HG03442 (cell line): ENCODE measurements at regions not wholly inside any gene's neighbourhood (a gene's known extent, or its start where the extent isn't known, plus 50 kb on each side); places are given as distances from the start of the nearest gene placed in this dataset.

Experiments used
- ATAC-seq: cut with Tn5 transposase; IDR thresholded peaks from one replicate; pipeline ENCODE4 v1.9.1; 2021; ENCODE audit warnings: mild to moderate bottlenecking, moderate library complexity; ENCODE audit not compliant: unreplicated experiment

DNA sequence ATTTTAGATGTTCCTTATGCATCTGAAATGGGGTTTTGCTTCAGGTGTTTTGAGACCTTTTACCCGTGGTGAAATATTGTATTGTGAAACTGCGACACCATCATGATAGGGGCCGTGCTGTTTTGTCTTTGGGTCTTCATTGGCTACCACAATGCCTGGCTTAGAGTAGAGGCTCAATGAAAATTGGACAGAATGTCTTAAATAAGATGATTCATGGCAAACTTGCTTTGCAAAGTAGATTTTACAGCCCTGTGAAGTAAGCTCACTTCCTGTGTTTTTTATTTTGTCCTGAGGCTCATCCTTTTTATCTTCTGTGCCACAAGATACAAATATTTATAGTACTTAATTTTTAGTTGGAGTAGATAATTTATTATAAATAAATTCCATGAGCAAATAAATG is 111.3 kb upstream of the FRMD6 start:
- ATAC-seq, result no peak

DNA sequence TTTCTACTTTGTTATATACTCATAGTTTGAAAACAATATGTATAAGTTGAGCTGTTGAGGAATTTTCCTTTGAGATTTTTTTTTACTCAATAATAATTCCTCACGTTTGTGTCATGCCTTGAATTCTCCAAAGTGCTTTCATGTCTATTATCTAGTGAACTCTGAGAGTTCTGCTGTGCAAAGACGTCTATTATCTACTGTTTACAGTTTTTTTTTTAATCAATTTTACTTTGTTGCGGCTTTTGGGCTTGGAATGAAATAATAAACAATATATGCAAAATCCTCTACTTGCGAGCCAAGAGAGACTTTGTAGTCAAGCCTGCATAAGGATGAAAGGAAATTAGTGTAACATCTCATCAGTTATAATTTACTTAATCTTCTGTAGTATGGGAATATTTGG is 107.2 kb upstream of the FRMD6 start:
- ATAC-seq, result no peak

DNA sequence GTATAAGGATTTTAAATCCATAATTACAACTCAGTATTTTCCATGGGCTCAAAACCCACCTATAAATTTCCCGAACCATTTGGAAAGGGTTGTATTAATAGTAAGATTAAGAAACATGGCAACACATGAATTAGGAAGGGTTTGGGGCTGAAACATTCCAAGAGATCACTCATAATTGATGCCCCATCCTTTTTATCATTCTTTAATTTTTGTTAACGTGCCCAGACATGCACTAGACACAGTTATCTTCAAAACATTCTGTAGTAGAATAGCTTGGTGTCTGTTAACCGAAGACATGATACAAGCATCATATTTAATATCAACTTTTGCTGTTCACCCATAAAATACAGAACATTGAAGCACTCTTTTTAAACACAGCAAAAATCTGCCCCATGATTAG is 106.8 kb upstream of the FRMD6 start:
- ATAC-seq, result no peak

DNA sequence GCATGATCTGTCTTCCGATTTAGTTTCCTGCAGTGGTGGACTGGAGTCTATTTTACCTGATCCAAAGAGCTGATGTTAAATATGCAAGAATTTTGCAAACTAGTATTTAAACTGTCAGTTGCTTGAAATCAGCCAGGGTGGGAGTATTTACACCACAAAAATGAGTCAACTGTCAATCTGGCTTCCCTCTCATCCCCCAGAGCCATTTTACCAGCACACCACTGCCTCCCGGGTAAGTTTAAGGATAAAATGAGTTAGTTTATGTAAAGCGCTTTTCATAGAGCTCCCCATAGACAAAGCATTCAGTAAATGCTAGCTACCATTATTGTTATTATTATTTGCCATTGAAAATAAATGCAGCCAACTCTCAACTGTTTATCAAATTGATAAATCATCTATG is 106.3 kb upstream of the FRMD6 start:
- no peak for ATAC-seq

DNA sequence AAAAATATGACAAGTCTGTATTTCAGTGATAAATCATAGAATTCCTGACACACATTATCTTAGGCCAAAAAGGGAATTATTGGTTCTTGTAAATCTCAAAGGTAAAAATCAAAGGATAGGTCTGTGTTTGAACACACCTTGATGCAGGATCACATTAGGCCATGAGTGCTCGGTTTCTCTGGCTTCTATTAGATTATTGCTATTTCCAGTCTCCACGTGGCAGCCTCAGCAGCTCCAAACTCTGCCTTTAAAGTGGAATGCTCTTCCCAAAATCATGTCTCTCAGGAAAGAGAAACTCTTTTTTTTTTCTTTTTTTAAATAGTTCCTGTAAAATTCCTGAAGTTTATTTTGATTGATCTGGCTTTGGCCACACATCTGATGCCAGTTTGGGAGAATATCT is 105.6 kb upstream of the FRMD6 start:
- no peak for ATAC-seq

DNA sequence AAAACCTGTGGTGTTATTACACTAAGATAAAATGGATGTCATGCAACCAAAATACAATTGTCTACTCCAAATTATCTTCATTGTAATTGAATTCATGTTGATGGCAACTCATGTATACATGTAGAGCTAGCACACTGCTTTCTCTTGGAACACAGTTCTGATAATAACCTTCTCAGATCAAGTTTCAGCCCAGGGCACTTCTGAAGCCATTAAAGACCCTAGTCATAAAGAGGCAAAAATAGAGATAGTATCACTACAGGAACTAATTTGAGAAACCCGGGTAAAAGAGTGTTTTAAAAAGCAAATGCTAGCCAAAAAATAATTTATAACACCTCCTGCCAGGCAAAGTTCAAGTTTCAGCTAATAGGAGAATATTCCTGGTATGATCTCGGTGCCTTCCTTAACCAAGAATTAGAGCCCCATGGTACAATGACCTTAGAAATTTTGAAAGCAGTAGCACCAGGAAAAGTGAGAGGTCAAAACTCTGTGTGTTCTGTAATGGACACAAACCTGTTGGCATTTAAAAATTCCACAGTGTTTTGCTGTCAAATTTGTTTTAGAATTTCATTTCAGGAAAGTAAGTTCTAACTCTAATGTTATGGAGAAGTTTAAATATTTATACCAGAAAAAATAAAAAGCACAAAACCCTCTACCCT is 105.0 kb upstream of the FRMD6 start:
- ATAC-seq, result no peak

DNA sequence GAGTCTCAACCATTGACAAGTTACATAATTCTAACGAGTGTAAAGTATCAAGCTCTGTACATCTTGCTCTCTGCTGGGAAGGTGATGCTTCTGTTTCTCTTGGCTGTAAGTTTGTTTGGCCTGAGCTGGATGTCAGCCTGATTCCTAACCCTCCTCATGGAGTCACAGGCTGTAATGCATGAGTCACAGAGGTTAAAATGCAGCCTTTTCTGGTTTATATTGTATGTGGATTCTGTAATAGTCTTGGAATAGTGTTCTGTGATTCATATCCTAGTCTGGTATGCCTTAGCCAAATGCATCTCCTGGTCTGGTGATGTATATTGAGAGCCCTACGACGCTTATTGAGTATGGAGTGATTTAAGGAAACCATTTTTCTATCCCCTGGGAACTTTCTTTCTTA is 104.5 kb upstream of the FRMD6 start:
- no peak for ATAC-seq

DNA sequence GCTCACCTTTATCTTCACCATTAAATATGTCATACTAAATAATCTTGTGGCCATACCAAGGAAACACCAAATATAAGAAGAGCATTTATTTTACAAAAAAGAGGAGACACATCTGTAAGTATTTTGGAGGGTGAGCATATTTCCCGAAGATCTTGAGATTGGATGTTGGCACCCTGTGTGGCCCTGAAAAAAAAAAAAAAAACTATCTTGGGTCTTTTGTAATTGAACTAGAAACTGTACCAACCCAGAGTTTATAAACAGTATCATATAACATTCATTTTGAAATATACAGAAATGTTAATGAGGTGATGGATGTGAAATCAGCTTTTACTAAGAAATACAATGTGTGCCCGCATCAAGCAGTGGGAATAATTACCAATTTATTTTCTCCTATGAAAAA is 104.0 kb upstream of the FRMD6 start:
- no peak for ATAC-seq

DNA sequence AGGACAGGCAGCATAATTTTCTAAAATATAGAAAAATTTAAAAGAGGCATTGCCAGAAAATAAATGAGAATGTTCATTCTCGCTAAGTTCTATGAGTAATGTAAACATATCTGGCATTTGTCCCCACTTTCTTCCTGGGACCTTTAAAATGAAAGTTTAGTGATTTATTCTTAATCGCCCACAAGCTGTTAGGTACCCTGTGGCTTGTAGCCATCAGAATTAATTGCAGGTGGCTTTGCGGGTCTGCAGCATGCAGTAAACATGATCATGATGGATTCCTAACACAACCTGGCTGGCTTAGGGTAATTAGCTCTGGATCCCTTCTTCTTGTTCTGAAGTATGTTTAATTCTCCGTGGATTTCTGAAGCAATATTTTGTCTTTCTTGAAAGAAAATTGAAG is 103.5 kb upstream of the FRMD6 start:
- ATAC-seq, result no peak

DNA sequence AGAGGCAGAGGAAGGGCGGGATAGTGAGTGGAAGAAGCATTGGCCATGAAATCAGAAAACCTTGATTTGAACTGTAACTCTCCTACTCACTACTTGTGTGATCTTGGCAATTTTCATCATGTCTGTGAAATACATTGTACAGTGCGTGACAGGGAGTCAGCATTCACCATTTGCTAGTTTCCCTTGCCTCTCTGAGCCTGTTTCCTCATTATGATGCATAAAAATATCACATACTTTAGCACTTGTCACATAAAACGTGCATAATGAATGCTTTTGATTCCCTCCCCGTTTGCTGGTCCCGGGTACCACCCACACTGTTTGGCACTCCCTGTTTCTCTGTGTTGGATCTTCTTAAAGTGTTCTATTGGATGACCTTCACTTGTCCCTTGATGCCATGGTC is 101.1 kb upstream of the FRMD6 start:
- no peak for ATAC-seq

DNA sequence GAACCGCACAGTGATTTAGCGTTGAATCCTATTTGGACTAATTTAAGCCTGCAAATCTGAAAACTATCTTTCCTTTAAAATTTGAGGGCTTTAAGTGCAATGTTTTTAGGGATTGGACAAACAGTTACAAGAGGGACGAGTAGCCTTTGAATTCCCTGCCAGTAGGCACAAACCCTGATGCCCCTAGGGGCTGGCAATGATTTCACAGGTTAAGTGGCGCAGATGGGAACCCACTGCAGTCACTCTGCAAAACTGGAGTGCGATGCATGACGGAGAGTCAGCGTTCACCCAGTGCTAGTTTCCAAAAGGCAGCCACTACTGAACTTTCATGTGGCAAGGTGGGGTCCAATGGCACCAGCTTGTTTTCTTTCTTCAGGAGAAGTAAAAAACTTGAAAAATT is 99.4 kb upstream of the FRMD6 start:
- ATAC-seq, result no peak

DNA sequence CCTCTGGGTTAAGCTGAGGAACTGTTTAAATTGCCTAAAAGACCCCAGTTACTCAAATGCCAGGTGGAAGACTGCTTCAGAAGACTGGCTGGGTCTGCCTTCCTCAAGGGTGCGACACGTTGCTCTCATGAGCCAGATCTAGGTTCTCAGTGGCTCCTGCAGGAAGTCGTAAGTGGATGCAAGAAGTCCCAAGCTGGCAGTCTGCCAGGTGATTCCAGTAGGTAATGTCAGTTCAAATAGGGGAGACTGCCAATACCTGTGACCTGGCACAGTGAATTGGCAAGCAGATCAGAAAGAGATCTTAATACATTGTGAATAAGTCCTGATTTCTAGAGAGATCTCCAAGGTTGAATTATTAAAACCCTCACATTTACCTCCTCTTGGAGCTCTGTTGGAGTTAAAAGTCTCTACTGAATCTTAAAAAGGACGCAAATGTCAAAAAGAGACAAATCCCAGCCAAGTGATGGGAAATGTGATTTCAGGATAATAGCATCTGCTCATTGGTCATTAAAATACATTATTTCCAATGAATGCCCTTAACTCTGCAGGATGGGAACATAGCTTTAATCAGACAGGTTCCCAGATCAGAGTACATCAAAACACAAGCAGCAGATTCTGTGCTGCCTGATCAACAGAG is 98.8 kb upstream of the FRMD6 start:
- no peak for ATAC-seq

DNA sequence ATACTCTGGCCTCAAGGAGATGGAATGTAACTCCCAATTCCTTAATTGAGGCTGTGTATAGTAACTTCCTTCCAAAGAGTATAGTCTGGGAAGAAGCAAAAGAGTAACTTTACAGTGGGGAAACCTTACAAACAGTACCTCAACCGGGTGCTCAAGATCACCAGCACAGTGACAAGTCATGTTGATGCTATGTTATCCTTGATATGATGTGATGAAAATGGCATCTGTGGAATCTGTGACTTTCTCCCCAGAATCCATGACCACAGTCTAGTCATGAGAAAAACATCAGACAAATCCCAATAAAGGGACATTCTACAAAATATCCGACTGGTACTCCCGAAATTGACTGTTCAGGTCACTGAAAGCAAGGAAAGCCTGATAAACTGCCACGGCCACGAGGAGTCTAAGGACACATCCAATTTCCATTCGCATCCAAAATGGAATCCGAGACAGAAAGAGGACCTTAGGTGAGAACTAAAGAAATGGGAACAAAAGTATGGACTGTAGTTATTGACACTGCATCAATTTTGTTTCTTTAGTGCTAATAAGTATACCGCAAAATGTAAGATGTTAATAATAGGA is 97.3 kb upstream of the FRMD6 start:
- no peak for ATAC-seq

DNA sequence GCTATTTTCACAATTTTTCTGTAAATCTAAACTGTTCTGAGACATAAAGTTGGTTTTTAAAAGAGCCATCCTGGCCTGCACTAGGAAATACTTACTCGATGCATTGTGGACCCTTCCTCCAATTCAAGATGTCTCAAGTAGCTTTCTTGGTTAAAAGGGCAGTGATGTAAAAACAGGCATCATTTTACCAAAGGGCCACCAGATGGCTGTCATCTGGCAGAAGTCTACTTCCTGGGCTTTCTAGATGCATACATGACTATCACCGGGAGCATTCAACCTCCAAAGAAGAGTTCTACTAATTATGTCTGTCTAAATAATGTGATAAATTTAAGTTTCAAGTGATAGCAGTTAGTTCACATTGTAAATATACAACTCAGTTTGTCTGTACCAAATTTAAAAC is 96.8 kb upstream of the FRMD6 start:
- no peak for ATAC-seq

DNA sequence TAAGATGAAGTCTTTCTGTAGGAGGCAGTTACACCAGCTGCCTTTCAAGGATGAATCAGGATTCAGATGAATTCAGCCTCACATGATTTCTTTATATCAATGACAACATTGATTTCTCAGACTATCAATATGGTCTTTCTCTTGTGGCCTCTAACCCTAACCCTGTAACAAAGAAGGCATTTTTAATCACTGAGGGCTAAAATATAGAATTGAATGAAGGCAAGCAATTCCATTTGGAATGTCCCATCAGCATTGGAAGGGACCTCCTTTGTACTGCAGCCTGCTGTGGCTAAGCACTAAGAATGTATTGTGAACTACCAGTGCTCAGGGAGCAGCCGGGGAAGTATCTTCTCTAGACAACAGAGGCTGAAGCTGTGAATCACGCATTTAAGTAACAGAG is 90.6 kb upstream of the FRMD6 start:
- ATAC-seq, result no peak

DNA sequence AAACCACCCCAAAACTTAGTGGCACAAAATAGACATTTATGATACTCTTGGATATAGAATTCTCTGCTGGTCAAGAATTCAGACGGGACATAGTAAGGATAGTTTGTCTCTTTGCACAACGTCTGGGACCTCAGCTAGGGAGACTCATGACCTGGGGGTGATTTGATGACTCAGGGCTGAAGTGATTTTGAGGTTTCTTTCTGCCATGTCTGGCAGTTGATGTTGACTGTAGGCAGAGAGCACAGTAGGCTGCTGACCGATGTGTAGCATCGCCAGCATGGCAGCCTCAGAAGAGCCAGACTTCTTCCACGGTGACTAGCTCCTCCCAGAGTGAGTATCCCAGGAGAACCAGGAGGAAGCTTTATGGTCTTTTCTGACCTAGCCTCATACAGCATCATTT is 88.9 kb upstream of the FRMD6 start:
- no peak for ATAC-seq

DNA sequence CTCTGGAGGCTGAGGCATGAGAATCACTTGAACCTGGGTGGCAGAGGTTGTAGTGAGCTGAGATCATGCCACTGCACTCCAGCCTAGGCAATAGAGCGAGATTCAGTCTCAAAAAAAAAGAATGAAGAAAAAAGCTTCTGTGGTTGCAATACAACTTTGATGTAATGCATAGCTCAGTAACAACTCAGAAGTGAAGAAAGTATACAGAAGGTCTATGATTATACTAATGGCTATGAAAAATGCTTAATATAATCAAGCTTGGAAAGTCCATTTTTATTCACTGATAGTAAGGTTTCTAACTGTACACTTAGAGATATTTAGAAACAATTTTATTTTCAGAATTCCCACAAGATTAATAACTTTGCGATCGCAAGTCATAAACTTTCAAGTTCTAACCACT is 88.2 kb upstream of the FRMD6 start:
- no peak for ATAC-seq

DNA sequence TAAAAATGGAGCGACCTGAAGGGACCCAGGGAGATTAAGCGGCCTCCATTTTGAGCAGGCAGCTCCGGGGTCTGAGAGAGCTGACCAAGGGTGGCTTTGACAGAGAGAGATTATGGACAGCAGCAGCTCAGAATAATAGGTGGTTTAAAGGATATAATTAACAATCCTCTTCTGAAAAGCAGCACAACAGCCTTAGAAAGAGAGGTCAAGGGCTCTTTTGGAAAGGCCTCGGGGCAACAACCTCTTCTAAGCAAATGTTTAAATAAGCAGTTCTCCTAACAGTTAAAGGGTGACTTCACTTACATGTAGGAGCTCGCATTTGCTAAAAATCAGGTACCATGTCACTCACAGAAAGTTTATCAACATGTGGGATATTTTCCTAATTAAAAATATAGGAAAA is 87.2 kb upstream of the FRMD6 start:
- ATAC-seq, result no peak

DNA sequence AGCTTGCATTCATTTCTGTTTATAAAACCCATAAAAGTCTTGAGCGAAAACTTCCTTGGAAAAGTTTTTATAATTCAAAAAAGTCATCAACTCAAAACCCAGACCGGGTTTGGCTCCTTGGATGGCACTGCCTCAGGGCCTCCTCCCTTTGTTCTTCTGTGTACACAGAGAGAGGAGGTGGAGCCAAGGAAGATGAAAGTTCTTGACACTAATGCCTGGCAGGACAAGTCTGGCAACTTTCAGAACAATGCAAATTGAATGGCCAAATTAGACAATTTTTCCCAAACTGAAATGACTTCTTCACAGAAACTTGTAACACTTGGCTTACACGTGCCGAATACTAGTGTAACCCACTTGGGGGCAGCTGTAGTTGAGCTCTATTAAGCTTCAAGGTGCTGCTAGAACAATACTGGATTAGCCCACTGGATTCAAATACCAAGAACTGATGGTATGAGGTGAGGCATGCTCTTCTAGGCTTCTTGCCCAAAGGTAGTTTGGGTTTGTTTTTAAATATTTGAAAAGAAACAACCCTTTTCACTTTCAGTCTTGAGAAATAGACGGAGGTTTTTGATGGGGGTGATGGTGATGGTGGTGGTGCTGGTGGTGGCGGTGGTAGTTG is 86.6 kb upstream of the FRMD6 start:
- ATAC-seq, result no peak

DNA sequence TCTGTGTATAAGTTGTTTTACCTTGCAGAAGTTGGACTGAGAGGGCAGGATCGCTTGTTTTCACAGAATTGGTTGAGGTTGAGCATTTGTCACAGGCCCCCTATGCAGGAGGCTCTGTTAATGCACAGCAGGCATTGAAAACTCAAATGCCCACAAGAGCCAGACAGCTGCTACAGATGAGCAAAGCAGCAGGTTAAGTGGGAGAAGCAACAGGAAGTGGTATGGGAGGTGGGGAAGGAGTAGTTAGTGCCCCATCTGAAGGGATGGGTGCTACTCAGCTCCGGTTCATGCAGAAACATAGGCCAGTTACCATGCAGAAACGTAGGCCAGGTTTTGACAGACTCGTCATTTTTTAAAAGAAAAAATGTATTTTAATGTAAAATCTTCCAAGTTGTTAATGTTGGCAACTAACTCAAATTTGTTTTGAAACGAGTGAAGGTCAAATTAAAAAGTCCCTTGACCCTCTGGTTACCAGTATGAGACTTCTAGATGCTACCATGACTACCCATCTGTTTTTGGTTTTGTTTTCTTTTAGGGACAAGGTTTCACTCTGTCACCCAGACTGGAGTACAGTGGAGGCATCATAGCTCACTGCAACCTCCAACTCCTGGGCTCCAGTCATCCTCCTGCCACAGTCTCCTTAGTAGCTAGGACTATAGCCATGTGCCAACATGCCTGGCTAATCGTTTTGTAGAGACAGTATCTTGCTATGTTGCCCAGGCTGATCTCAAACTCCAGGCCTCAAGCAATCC is 84.7 kb upstream of the FRMD6 start:
- no peak for ATAC-seq

DNA sequence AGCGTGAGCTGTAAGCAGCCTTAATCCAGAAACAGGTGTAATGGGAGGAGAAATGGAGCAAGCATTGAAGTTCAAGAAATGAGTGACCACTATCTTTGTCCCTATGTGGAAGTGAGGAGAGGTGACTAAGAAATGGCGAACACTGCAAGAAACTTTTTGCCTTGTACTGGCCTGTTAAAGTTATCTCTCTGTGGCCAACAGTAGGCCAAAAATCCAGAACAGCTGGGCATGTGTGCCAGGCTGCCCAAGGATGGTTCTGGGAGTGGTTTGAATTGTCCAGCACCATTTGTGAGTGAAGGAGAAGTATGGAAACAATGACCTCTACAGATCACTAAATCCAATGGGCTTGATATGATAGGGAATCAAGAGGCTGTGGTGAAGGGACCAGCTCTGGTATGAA is 83.3 kb upstream of the FRMD6 start:
- no peak for ATAC-seq

DNA sequence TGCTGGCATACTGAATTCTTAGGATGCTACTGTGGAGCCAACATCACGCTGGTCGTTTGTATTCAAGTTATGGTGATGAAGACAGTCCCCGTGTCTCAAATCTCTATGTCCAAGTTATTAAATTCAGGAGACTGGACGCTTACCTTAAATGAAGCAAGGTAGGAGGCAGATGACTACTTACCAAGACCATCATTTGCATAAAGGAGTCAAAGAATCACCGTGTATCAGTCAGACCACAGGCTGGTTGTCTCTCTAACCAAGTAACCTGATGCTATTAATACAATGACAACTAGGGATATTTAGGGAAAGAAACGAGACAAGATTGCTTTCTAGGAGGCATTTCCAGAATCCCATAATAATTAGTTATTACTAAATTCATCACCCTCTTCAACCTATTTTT is 78.1 kb upstream of the FRMD6 start:
- ATAC-seq, result no peak
